ENCODE measurements at regions not wholly inside any gene's neighbourhood (a gene's known extent, or its start where the extent isn't known, plus 50 kb on each side); places are given as distances from the start of the nearest gene placed in this dataset.
A peak's percentile ranks its signal among the peaks of the same experiment; 100 is the strongest.

GRCh38 chr7:157079116-157079515 lies 59.6 kb upstream of the UBE3C start:
- Histone ChIP-seq H3K4me1 (ENCODE audit: insufficient read depth) (peaks cover 3% of the 10 kb centered on the region; the same call in 1 of the 2 replicates), H3K27me3 (ENCODE audit: insufficient read depth) (peaks cover 24% of the 10 kb centered on the region), H3K4me3 (no peak overlapping the region), H2AFZ (no peak overlapping the region), H3K9me2 (ENCODE audit: insufficient read depth) (no peaks in the 10 kb centered on the region), H3K27ac (ENCODE audit: low read depth) (no peak overlapping the region), H3K36me3 (ENCODE audit: insufficient read depth) (peaks cover 2% of the 10 kb centered on the region; the same call in 1 of the 2 replicates), H4K20me1 (replicated peaks; ENCODE audit: insufficient read depth) (no peaks in the 10 kb centered on the region), H3F3A (replicated peaks; ENCODE audit: low read depth) (0 out of 2 replicates have a peak, but pooled peaks cover 4% of the 10 kb centered on the region), H3K79me2 (replicated peaks; ENCODE audit: insufficient read depth) (no peaks in the 10 kb centered on the region), H3K4me2 (peak overlapping the region; percentile 80; the same call in 1 of the 2 replicates)
- Mint-ChIP-seq H3K4me3 (no peak overlapping the region), H3K36me3 (ENCODE audit: low read depth) (peaks cover 7% of the 10 kb centered on the region), H3K4me1 (peaks cover 5% of the 10 kb centered on the region; the same call in 2 of the 3 replicates), H3K27me3 (ENCODE audit: insufficient read depth, low read depth, poor library complexity) (peaks cover 32% of the 10 kb centered on the region), H3K9me3 (peaks cover 13% of the 10 kb centered on the region), H3K27ac (no peak overlapping the region)
- ATAC-seq: no peak
- no peak for TF ChIP-seq STAT1 (IDR thresholded peaks at IDR 0.05; ENCODE audit: unreplicated experiment)
- TF ChIP-seq REST (IDR thresholded peaks at IDR 0.05; ENCODE audit: unreplicated experiment): no peak
- TF ChIP-seq CTCF (conservative IDR thresholded peaks at IDR 0.05; ENCODE audit: low read depth in 2 of 2): no peak
- no peak for TF ChIP-seq EZH2phosphoT487 (IDR thresholded peaks at IDR 0.05; ENCODE audit: unreplicated experiment)
- TF ChIP-seq ZNF462 (CRISPR knock-in tag; IDR thresholded peaks at IDR 0.05): no peak
- no peak for TF ChIP-seq ZNF114 (CRISPR knock-in tag; IDR thresholded peaks at IDR 0.05)
- no peak for TF ChIP-seq ETS1 (IDR thresholded peaks at IDR 0.05)
- TF ChIP-seq POLR2AphosphoS5 (IDR thresholded peaks at IDR 0.05; ENCODE audit: low read depth): no peak
- no peak for TF ChIP-seq NANOG (IDR thresholded peaks at IDR 0.05; ENCODE audit: borderline replicate concordance)
- no peak for DNase-seq (ENCODE audit: low spot score)
